IMR-90 (cell line): ENCODE measurements at regions not wholly inside any gene's neighbourhood (a gene's known extent, or its start where the extent isn't known, plus 50 kb on each side); places are given as distances from the start of the nearest gene placed in this dataset.

Experiments
- ATAC-seq: fragments of 200-7000 bp; cut with Tn5 transposase; 2 replicates; pipeline ENCODE4 v1.9.1; 2020; ENCODE audit warnings: low read depth, mild to moderate bottlenecking, moderate library complexity
- BruUV-seq: library from RNA; stranded (reverse); fragments of 400-500 nt; replicated peaks from 2 replicates; lab custom pipeline; 2021; lab: Mats Ljungman, UMichigan
- CTCF ChIA-PET: fragments of 300-600 bp; formaldehyde crosslinking; extraction: SDS; loops from one replicate; lab custom pipeline; 2021; ENCODE audit warnings: antibody characterized with exemption; lab: Yijun Ruan, JAX
- POLR2A ChIA-PET: fragments of 300-600 bp; sonication (Branson Sonifier 250); formaldehyde crosslinking; loops from one replicate; lab custom pipeline; 2022; ENCODE audit warnings: antibody characterized with exemption; ENCODE audit not compliant: unreplicated experiment; lab: Charles Lee
- DNase-seq: peaks from one replicate; pipeline ENCODE4 v3.0.0; 2013
- H2AFZ ChIP-seq: replicated peaks from 2 replicates; pipeline ENCODE3; 2013; ENCODE audit warnings: low read length, mild to moderate bottlenecking; ENCODE audit not compliant: poor library complexity
- H2AK5ac ChIP-seq: 2 replicates; pipeline ENCODE4 v1.6.1; 2013; ENCODE audit warnings: low read depth, low read length, inconsistent platforms
- H2AK9ac ChIP-seq: replicated peaks from 2 replicates; pipeline ENCODE3; 2013; ENCODE audit warnings: mild to moderate bottlenecking, low read depth, low read length, moderate library complexity; ENCODE audit not compliant: poor library complexity
- H2BK120ac ChIP-seq: 2 replicates; pipeline ENCODE4 v1.6.1; 2013; ENCODE audit warnings: low read depth, low read length, inconsistent platforms
- H2BK15ac ChIP-seq: 3 replicates; pipeline ENCODE4 v1.6.1; 2013; ENCODE audit warnings: low read depth, low read length, inconsistent platforms
- H2BK20ac ChIP-seq: 2 replicates; pipeline ENCODE4 v1.6.1; 2013; ENCODE audit warnings: low read depth, mild to moderate bottlenecking, inconsistent platforms, low read length, moderate library complexity
- H2BK5ac ChIP-seq: 2 replicates; pipeline ENCODE4 v1.6.1; 2013; ENCODE audit warnings: mild to moderate bottlenecking, low read depth, low read length, inconsistent platforms; ENCODE audit not compliant: poor library complexity, severe bottlenecking
- H3K14ac ChIP-seq: replicated peaks from 2 replicates; pipeline ENCODE4 v1.6.1; 2013; ENCODE audit warnings: low read depth, low read length, inconsistent platforms
- H3K18ac ChIP-seq: 2 replicates; pipeline ENCODE4 v1.6.1; 2013; ENCODE audit warnings: low read depth, low read length, control low read depth
- H3K23ac ChIP-seq: 2 replicates; pipeline ENCODE4 v1.6.1; 2013; ENCODE audit warnings: low read depth, low read length, inconsistent platforms
- H3K27ac ChIP-seq: 2 replicates; pipeline ENCODE4 v1.5.1; 2013; ENCODE audit warnings: mild to moderate bottlenecking, control low read depth, low read length; ENCODE audit not compliant: insufficient read depth
- H3K27me3 ChIP-seq: 2 replicates; pipeline ENCODE4 v1.6.1; 2013; ENCODE audit warnings: low read length; ENCODE audit not compliant: control insufficient read depth, insufficient read depth
- H3K36me3 ChIP-seq: 2 replicates; pipeline ENCODE4 v1.6.1; 2013; ENCODE audit warnings: low read length, mixed read lengths; ENCODE audit not compliant: control insufficient read depth, insufficient read depth
- H3K4ac ChIP-seq: 2 replicates; pipeline ENCODE4 v1.6.1; 2013; ENCODE audit warnings: low read depth, low read length, inconsistent platforms
- H3K4me1 ChIP-seq: 2 replicates; pipeline ENCODE4 v1.6.1; 2013; ENCODE audit warnings: low read length, mixed read lengths; ENCODE audit not compliant: control insufficient read depth, insufficient read depth
- H3K4me2 ChIP-seq: 2 replicates; pipeline ENCODE4 v1.6.1; 2013; ENCODE audit warnings: low read depth, mild to moderate bottlenecking, control low read depth, low read length, moderate library complexity
- H3K4me3 ChIP-seq: 2 replicates; pipeline ENCODE4 v1.5.1; 2013; ENCODE audit warnings: low read depth, mild to moderate bottlenecking, control low read depth, low read length, moderate library complexity; ENCODE audit not compliant: insufficient read depth
- H3K56ac ChIP-seq: 2 replicates; pipeline ENCODE4 v1.6.1; 2013; ENCODE audit warnings: low read length, inconsistent platforms; ENCODE audit not compliant: insufficient read depth; ENCODE audit errors: extremely low read depth
- H3K79me1 ChIP-seq, 2 experiments: 2 replicates each; pipeline ENCODE4 v1.6.1; 2013; ENCODE audit warnings: low read length in 2 of 2, inconsistent platforms in 1 of 2, low read depth in 1 of 2
- H3K9ac ChIP-seq: 2 replicates; pipeline ENCODE4 v1.6.1; 2013; ENCODE audit warnings: low read depth, low read length, control low read depth
- H3K9me1 ChIP-seq: 2 replicates; pipeline ENCODE4 v1.6.1; 2013; ENCODE audit warnings: low read length, inconsistent platforms; ENCODE audit not compliant: insufficient read depth
- H3K9me3 ChIP-seq: 2 replicates; pipeline ENCODE4 v1.6.1; 2013; ENCODE audit warnings: low read length; ENCODE audit not compliant: control insufficient read depth, insufficient read depth
- H4K20me1 ChIP-seq: 2 replicates; pipeline ENCODE4 v1.6.1; 2013; ENCODE audit warnings: low read length, inconsistent platforms; ENCODE audit not compliant: insufficient read depth
- H4K5ac ChIP-seq: 2 replicates; pipeline ENCODE4 v1.6.1; 2013; ENCODE audit warnings: mild to moderate bottlenecking, low read depth, low read length, control low read depth
- H4K8ac ChIP-seq, 2 experiments: 2 replicates each; pipeline ENCODE4 v1.6.1; 2013; ENCODE audit warnings: low read depth in 2 of 2, low read length in 2 of 2, control low read depth in 1 of 2, inconsistent platforms in 1 of 2
- H4K91ac ChIP-seq: 2 replicates; pipeline ENCODE4 v1.6.1; 2013; ENCODE audit warnings: low read depth, low read length, inconsistent platforms; ENCODE audit not compliant: insufficient read depth
- BHLHE40 ChIP-seq: fragments of 150-350 bp; IDR thresholded peaks from 2 replicates; pipeline ENCODE4 v1.6.1; 2016; ENCODE audit warnings: mild to moderate bottlenecking, low read depth, low read length
- CEBPB ChIP-seq: IDR thresholded peaks from 2 replicates; pipeline ENCODE4 v1.6.1; 2012; ENCODE audit warnings: low read depth, low read length, improper control_type of control experiment
- CHD1 ChIP-seq: IDR thresholded peaks from 2 replicates; pipeline ENCODE4 v1.6.1; 2012; ENCODE audit warnings: low read depth, low read length, improper control_type of control experiment
- CTCF ChIP-seq: conservative IDR thresholded peaks from 2 replicates; pipeline ENCODE4 v1.5.1; 2012; ENCODE audit warnings: mild to moderate bottlenecking, low read depth, low read length, improper control_type of control experiment
- ELK1 ChIP-seq: fragments of 150-350 bp; IDR thresholded peaks from 2 replicates; pipeline ENCODE4 v1.6.1; 2016; ENCODE audit warnings: low read depth, mild to moderate bottlenecking, low read length, moderate library complexity, borderline replicate concordance
- FOS ChIP-seq: fragments of 150-350 bp; IDR thresholded peaks from 2 replicates; pipeline ENCODE4 v1.6.1; 2016; ENCODE audit warnings: low read depth, low read length
- MAFK ChIP-seq: IDR thresholded peaks from 2 replicates; pipeline ENCODE4 v1.6.1; 2012; ENCODE audit warnings: low read depth, low read length, improper control_type of control experiment
- MAZ ChIP-seq: IDR thresholded peaks from 2 replicates; pipeline ENCODE4 v1.6.1; 2012; ENCODE audit warnings: low read depth, mild to moderate bottlenecking, low read length, improper control_type of control experiment, moderate library complexity, borderline replicate concordance
- MXI1 ChIP-seq: IDR thresholded peaks from 2 replicates; pipeline ENCODE4 v1.6.1; 2012; ENCODE audit warnings: low read depth, mild to moderate bottlenecking, low read length, moderate library complexity, borderline replicate concordance
- NFE2L2 ChIP-seq: fragments of 150-350 bp; IDR thresholded peaks from 2 replicates; pipeline ENCODE4 v1.6.1; 2016; ENCODE audit warnings: low read depth, mild to moderate bottlenecking, low read length
- POLR2A ChIP-seq: IDR thresholded peaks from 2 replicates; pipeline ENCODE4 v1.6.1; 2012; ENCODE audit warnings: mild to moderate bottlenecking, low read depth, low read length
- RAD21 ChIP-seq: IDR thresholded peaks from 2 replicates; pipeline ENCODE4 v1.6.1; 2012; ENCODE audit warnings: low read length, improper control_type of control experiment
- RCOR1 ChIP-seq: IDR thresholded peaks from 2 replicates; pipeline ENCODE4 v1.6.1; 2012; ENCODE audit warnings: mild to moderate bottlenecking, low read length, improper control_type of control experiment; ENCODE audit not compliant: insufficient replicate concordance
- RFX5 ChIP-seq: IDR thresholded peaks from 2 replicates; pipeline ENCODE4 v1.8.0; 2012; ENCODE audit warnings: low read depth, mild to moderate bottlenecking, low read length, moderate library complexity
- SMC3 ChIP-seq: fragments of 150-350 bp; IDR thresholded peaks from 2 replicates; pipeline ENCODE4 v1.6.1; 2016; ENCODE audit warnings: low read depth, mild to moderate bottlenecking, antibody characterized with exemption, low read length, moderate library complexity
- USF2 ChIP-seq: fragments of 150-350 bp; IDR thresholded peaks from 2 replicates; pipeline ENCODE4 v1.6.1; 2017; ENCODE audit warnings: mild to moderate bottlenecking, antibody characterized with exemption, low read length, low read depth
- WGBS, 2 experiments: methylation state at CpG; one replicate each; pipeline versions ENCODE4 v1.1.5 to v1.1.7; 2013; ENCODE audit warnings: missing lambda C conversion rate in 2 of 2; ENCODE audit not compliant: insufficient read length in 1 of 2; ENCODE audit errors: extremely low coverage in 2 of 2; 5-methylcytosine and 5-hydroxymethylcytosine counted together
- dilution Hi-C: fragments of 300-500 bp; cut with HindIII; formaldehyde crosslinking; loops from one replicate; pipeline ENCODE4 v1.14.3; 2018; ENCODE audit warnings: low sequenced_read_pairs; ENCODE audit not compliant: unreplicated experiment
- in situ Hi-C: fragments of 300-500 bp; cut with MboI; formaldehyde crosslinking; loops from 3 replicates; pipeline ENCODE4 v1.14.3; 2019; ENCODE audit warnings: low sequenced_read_pairs, inconsistent platforms, mixed read lengths
- intact Hi-C: fragments of 100-400 bp; cut with micrococcal nuclease; formaldehyde crosslinking; loops from 2 replicates; pipeline ENCODE4 v1.10.0; 2022

GRCh38 chr2:14148216-14148615 lies 484.3 kb upstream of the LRATD1 start:
- CTCF ChIA-PET, result no interaction called here
- dilution Hi-C loops, result no loop called here

More at GRCh38 chr2:14148216-14148615, 484.3 kb upstream of the LRATD1 start:
- Histone ChIP-seq H2AK9ac (no peak overlapping the region), H4K91ac (no peak overlapping the region), H4K20me1 (no peaks in the 10 kb centered on the region), H3K9ac (no peak overlapping the region), H2BK15ac (no peak overlapping the region), H3K9me3 (0 out of 2 replicates have a peak, but pooled peaks cover 2% of the 10 kb centered on the region), H3K4ac (no peak overlapping the region), H4K8ac (no peak overlapping the region), H2AK5ac (no peak overlapping the region), H3K14ac (no peak overlapping the region), H2BK120ac (no peak overlapping the region), H3K4me2 (no peak overlapping the region), H3K23ac (no peak overlapping the region), H2AFZ (no peak overlapping the region), H3K18ac (no peak overlapping the region), H3K36me3 (no peaks in the 10 kb centered on the region), H3K79me1 (no peaks in the 10 kb centered on the region), H3K27me3 (no peaks in the 10 kb centered on the region), H3K27ac (no peak overlapping the region), H4K5ac (no peak overlapping the region), H2BK5ac (no peak overlapping the region), H3K9me1 (no peaks in the 10 kb centered on the region), H3K4me1 (no peaks in the 10 kb centered on the region), H2BK20ac (no peak overlapping the region), H3K4me3 (no peak overlapping the region), H3K56ac (no peak overlapping the region)
- no CpG with 5 or more reads among the region's 1 CpG for WGBS, 2 experiments
- intact Hi-C loops (no loop called here), in situ Hi-C loops (no loop called here)
- ATAC-seq, result no peak
- POLR2A ChIA-PET, result no interaction called here
- no TSS peak for BruUV-seq
- no peak for TF ChIP-seq MAFK
- TF ChIP-seq CHD1, result no peak
- no peak for TF ChIP-seq MXI1
- TF ChIP-seq RFX5, result no peak
- TF ChIP-seq FOS, result no peak
- TF ChIP-seq ELK1, result no peak
- no peak for TF ChIP-seq RAD21
- no peak for TF ChIP-seq CEBPB
- TF ChIP-seq SMC3, result no peak
- no peak for TF ChIP-seq MAZ
- TF ChIP-seq POLR2A, result no peak
- TF ChIP-seq NFE2L2, result no peak
- TF ChIP-seq BHLHE40, result no peak
- no peak for TF ChIP-seq CTCF
- TF ChIP-seq RCOR1, result no peak
- TF ChIP-seq USF2, result no peak
- peak; percentile 0 for DNase-seq
